ENCODE measurements at regions not wholly inside any gene's neighbourhood (a gene's known extent, or its start where the extent isn't known, plus 50 kb on each side); places are given as distances from the start of the nearest gene placed in this dataset.

- no peak for DNase-seq (ENCODE audit: low read depth, low spot score)
Observed at GRCh38 chr6:20024316-20024673, 187.1 kb downstream of the ID4 start.

- no peak for DNase-seq (ENCODE audit: low read depth, low spot score)
Observed at GRCh38 chr6:20024978-20025377, 187.3 kb downstream of the MBOAT1 start.

- no peak for DNase-seq (ENCODE audit: low read depth, low spot score)
Observed at GRCh38 chr6:20025681-20026080, 186.6 kb downstream of the MBOAT1 start.

GRCh38 chr6:20028143-20028542 is 184.1 kb downstream of the MBOAT1 start:
- no peak for DNase-seq (ENCODE audit: low read depth, low spot score)

GRCh38 chr6:20028562-20028961 is 183.7 kb downstream of the MBOAT1 start:
- DNase-seq (ENCODE audit: low read depth, low spot score): no peak

GRCh38 chr6:20029979-20030378 is 182.3 kb downstream of the MBOAT1 start:
- no peak for DNase-seq (ENCODE audit: low read depth, low spot score)

- DNase-seq (ENCODE audit: low read depth, low spot score): no peak
Observed at GRCh38 chr6:20031342-20031741, 180.9 kb downstream of the MBOAT1 start.

GRCh38 chr6:20033697-20034407 is 178.4 kb downstream of the MBOAT1 start:
- no peak for DNase-seq (ENCODE audit: low read depth, low spot score)

- DNase-seq (ENCODE audit: low read depth, low spot score): no peak
Observed at GRCh38 chr6:20034408-20034769, 177.9 kb downstream of the MBOAT1 start.

GRCh38 chr6:20036141-20036677 is 176.1 kb downstream of the MBOAT1 start:
- no peak for DNase-seq (ENCODE audit: low read depth, low spot score)

- DNase-seq (ENCODE audit: low read depth, low spot score): peak; percentile 46
Observed at GRCh38 chr6:20038410-20039204, 173.7 kb downstream of the MBOAT1 start.

- no peak for DNase-seq (ENCODE audit: low read depth, low spot score)
Observed at GRCh38 chr6:20044883-20045282, 167.4 kb downstream of the MBOAT1 start.
